ENCODE measurements at regions not wholly inside any gene's neighbourhood (a gene's known extent, or its start where the extent isn't known, plus 50 kb on each side); places are given as distances from the start of the nearest gene placed in this dataset.

- no peaks in the 10 kb centered on the region for H3K36me3 ChIP-seq (ENCODE audit: control insufficient read depth, insufficient read depth, low read length)
- no peak for TF ChIP-seq CTCF (IDR thresholded peaks at IDR 0.05; ENCODE audit: insufficient read depth, low read depth, low read length)
- no peak for DNase-seq (ENCODE audit: low read depth)
- no peaks in the 10 kb centered on the region; the same call in 1 of the 2 replicates for H3K27me3 ChIP-seq (ENCODE audit: control insufficient read depth, insufficient read depth, low read length)
- ChIA-PET POLR2A (no interaction called here), CTCF (interaction anchor here (0.6 kb wide), 1 partner anchor 706 kb away, joined by 3 read pairs; no protein-coding TSS in a partner anchor)
- no peak overlapping the region for H3K4me3 ChIP-seq (ENCODE audit: low read depth, low read length)
These were observed 253.4 kb downstream of the SP3 start for GRCh38 chr2:173711816-173712215.

- Histone ChIP-seq H3K4me3 (ENCODE audit: low read depth, low read length) (no peak overlapping the region), H3K27me3 (ENCODE audit: control insufficient read depth, insufficient read depth, low read length) (no peaks in the 10 kb centered on the region; the same call in 1 of the 2 replicates), H3K36me3 (ENCODE audit: control insufficient read depth, insufficient read depth, low read length) (no peaks in the 10 kb centered on the region)
- ChIA-PET CTCF (no interaction called here), POLR2A (no interaction called here)
- DNase-seq (ENCODE audit: low read depth) = no peak
- no peak for TF ChIP-seq CTCF (IDR thresholded peaks at IDR 0.05; ENCODE audit: insufficient read depth, low read depth, low read length)
These were observed 251.1 kb downstream of the SP3 start for GRCh38 chr2:173713904-173714555.

- CTCF ChIA-PET = no interaction called here
- no peak for TF ChIP-seq CTCF (IDR thresholded peaks at IDR 0.05; ENCODE audit: insufficient read depth, low read depth, low read length)
- no peak overlapping the region for H3K4me3 ChIP-seq (ENCODE audit: low read depth, low read length)
- H3K36me3 ChIP-seq (ENCODE audit: control insufficient read depth, insufficient read depth, low read length) = no peaks in the 10 kb centered on the region
- POLR2A ChIA-PET = no interaction called here
- DNase-seq (ENCODE audit: low read depth) = no peak
- no peaks in the 10 kb centered on the region; the same call in 1 of the 2 replicates for H3K27me3 ChIP-seq (ENCODE audit: control insufficient read depth, insufficient read depth, low read length)
These were observed 249.7 kb downstream of the SP3 start for GRCh38 chr2:173715441-173715840.

GRCh38 chr2:173716458-173717052 lies 248.6 kb downstream of the SP3 start:
- Histone ChIP-seq H3K4me3 (ENCODE audit: low read depth, low read length) (no peak overlapping the region), H3K27me3 (ENCODE audit: control insufficient read depth, insufficient read depth, low read length) (no peaks in the 10 kb centered on the region; the same call in 1 of the 2 replicates), H3K36me3 (ENCODE audit: control insufficient read depth, insufficient read depth, low read length) (no peaks in the 10 kb centered on the region)
- no peak for TF ChIP-seq CTCF (IDR thresholded peaks at IDR 0.05; ENCODE audit: insufficient read depth, low read depth, low read length)
- DNase-seq (ENCODE audit: low read depth) = no peak
- ChIA-PET POLR2A (no interaction called here), CTCF (no interaction called here)

GRCh38 chr2:173719471-173719870 lies 245.7 kb downstream of the SP3 start:
- no peak overlapping the region for H3K4me3 ChIP-seq (ENCODE audit: low read depth, low read length)
- peaks cover under 1% of the 10 kb centered on the region; the same call in 1 of the 2 replicates for H3K27me3 ChIP-seq (ENCODE audit: control insufficient read depth, insufficient read depth, low read length)
- POLR2A ChIA-PET = no interaction called here
- no peaks in the 10 kb centered on the region for H3K36me3 ChIP-seq (ENCODE audit: control insufficient read depth, insufficient read depth, low read length)
- CTCF ChIA-PET = interaction anchor here (0.8 kb wide), 1 partner anchor 150 kb away, joined by 3 read pairs; no protein-coding TSS in a partner anchor
- no peak for DNase-seq (ENCODE audit: low read depth)
- TF ChIP-seq CTCF (IDR thresholded peaks at IDR 0.05; ENCODE audit: insufficient read depth, low read depth, low read length) = no peak
